ENCODE measurements at regions not wholly inside any gene's neighbourhood (a gene's known extent, or its start where the extent isn't known, plus 50 kb on each side); places are given as distances from the start of the nearest gene placed in this dataset.

- POLR2A ChIA-PET (ENCODE audit: low non-redundant PET): no interaction called here
- no peak overlapping the region for H3K27ac ChIP-seq
- CTCF ChIA-PET: no interaction called here
- TF ChIP-seq CTCF (conservative IDR thresholded peaks at IDR 0.05; ENCODE audit: low read depth): no peak
- DNase-seq (ENCODE audit: low spot score): no peak
These were observed 106.4 kb downstream of the SCP2D1 start for GRCh38 chr20:18919996-18920395.

GRCh38 chr20:18921291-18921690 is 107.7 kb downstream of the SCP2D1 start:
- TF ChIP-seq CTCF (conservative IDR thresholded peaks at IDR 0.05; ENCODE audit: low read depth): no peak
- H3K27ac ChIP-seq: no peak overlapping the region
- DNase-seq (ENCODE audit: low spot score): no peak
- ChIA-PET CTCF (no interaction called here), POLR2A (ENCODE audit: low non-redundant PET) (no interaction called here)

- TF ChIP-seq CTCF (conservative IDR thresholded peaks at IDR 0.05; ENCODE audit: low read depth): no peak
- CTCF ChIA-PET: no interaction called here
These were observed 108.7 kb downstream of the SCP2D1 start for GRCh38 chr20:18922251-18922650.

GRCh38 chr20:18922898-18923297 is 109.3 kb downstream of the SCP2D1 start:
- CTCF ChIA-PET: no interaction called here
- no peak for DNase-seq (ENCODE audit: low spot score)
- no peak for TF ChIP-seq CTCF (conservative IDR thresholded peaks at IDR 0.05; ENCODE audit: low read depth)
- H3K27ac ChIP-seq: no peak overlapping the region
- POLR2A ChIA-PET (ENCODE audit: low non-redundant PET): no interaction called here

More at GRCh38 chr20:18922251-18922650, 108.7 kb downstream of the SCP2D1 start:
- H3K27ac ChIP-seq: no peak overlapping the region
- POLR2A ChIA-PET (ENCODE audit: low non-redundant PET): no interaction called here
- DNase-seq (ENCODE audit: low spot score): no peak

GRCh38 chr20:18926965-18927364 is 113.4 kb downstream of the SCP2D1 start:
- CTCF ChIA-PET: interaction anchor here (0.6 kb wide), 1 partner anchor 1157 kb away, joined by 3 read pairs; no protein-coding TSS in a partner anchor
- H3K27ac ChIP-seq: no peak overlapping the region
- no peak for DNase-seq (ENCODE audit: low spot score)
- no peak for TF ChIP-seq CTCF (conservative IDR thresholded peaks at IDR 0.05; ENCODE audit: low read depth)
- POLR2A ChIA-PET (ENCODE audit: low non-redundant PET): no interaction called here

- DNase-seq (ENCODE audit: low spot score): no peak
- CTCF ChIA-PET: no interaction called here
- TF ChIP-seq CTCF (conservative IDR thresholded peaks at IDR 0.05; ENCODE audit: low read depth): no peak
- POLR2A ChIA-PET (ENCODE audit: low non-redundant PET): no interaction called here
- H3K27ac ChIP-seq: no peak overlapping the region
These were observed 115.0 kb downstream of the SCP2D1 start for GRCh38 chr20:18928626-18929025.

- DNase-seq (ENCODE audit: low spot score): no peak
- CTCF ChIA-PET: interaction anchor here (0.7 kb wide), 1 partner anchor 17 kb away, joined by 3 read pairs; no protein-coding TSS in a partner anchor
These were observed 116.2 kb downstream of the SCP2D1 start for GRCh38 chr20:18929800-18930199.

More at GRCh38 chr20:18929800-18930199, 116.2 kb downstream of the SCP2D1 start:
- POLR2A ChIA-PET (ENCODE audit: low non-redundant PET): no interaction called here
- no peak for TF ChIP-seq CTCF (conservative IDR thresholded peaks at IDR 0.05; ENCODE audit: low read depth)
- H3K27ac ChIP-seq: no peak overlapping the region
